ENCODE measurements at regions not wholly inside any gene's neighbourhood (a gene's known extent, or its start where the extent isn't known, plus 50 kb on each side); places are given as distances from the start of the nearest gene placed in this dataset.

DNA sequence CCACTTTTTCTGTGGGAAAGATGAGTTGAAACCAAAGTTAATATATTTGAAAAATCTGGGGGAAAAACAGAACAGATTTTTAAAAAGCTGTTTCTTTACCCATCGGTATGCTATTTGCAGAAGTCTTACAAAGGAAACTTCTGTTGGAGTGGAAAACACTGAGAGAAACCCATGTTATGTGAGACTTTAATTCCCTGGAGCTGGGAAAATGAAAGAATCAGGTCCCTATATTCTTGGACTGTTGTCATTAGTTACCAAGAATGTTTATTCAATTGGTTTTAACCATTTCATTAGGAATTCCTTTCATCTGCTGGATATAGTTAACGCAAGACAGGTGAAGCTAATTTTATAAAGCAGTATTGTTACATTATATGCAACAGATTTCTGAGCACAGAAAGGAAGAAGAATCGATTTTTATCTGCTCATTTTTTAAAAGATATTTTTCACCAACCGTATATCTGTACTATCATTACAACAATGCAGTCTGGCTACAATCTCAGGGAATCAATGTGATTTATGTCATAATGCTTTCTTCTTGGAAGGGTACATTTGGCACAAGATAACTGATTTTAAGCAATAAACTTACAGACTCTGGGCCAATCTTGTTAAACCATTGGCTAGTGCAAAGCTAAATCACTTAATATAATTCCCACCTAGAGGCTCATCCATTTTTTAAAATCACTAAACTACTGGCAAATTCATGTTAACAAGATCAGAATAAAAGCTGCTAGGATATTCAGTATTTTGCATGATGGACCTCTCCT, 170.0 kb downstream of the MOXD1 start:
- Histone ChIP-seq H3K27me3 (ENCODE audit: control insufficient read depth, insufficient read depth, low read length) (no peaks in the 10 kb centered on the region), H3K4me3 (ENCODE audit: low read depth, low read length) (no peak overlapping the region), H3K36me3 (ENCODE audit: control insufficient read depth, insufficient read depth, low read length) (no peaks in the 10 kb centered on the region)
- no peak for DNase-seq (ENCODE audit: low read depth)
- TF ChIP-seq, protein P1, sequence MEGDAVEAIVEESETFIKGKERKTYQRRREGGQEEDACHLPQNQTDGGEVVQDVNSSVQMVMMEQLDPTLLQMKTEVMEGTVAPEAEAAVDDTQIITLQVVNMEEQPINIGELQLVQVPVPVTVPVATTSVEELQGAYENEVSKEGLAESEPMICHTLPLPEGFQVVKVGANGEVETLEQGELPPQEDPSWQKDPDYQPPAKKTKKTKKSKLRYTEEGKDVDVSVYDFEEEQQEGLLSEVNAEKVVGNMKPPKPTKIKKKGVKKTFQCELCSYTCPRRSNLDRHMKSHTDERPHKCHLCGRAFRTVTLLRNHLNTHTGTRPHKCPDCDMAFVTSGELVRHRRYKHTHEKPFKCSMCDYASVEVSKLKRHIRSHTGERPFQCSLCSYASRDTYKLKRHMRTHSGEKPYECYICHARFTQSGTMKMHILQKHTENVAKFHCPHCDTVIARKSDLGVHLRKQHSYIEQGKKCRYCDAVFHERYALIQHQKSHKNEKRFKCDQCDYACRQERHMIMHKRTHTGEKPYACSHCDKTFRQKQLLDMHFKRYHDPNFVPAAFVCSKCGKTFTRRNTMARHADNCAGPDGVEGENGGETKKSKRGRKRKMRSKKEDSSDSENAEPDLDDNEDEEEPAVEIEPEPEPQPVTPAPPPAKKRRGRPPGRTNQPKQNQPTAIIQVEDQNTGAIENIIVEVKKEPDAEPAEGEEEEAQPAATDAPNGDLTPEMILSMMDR (IDR thresholded peaks at IDR 0.05; ENCODE audit: insufficient read depth, low read length, poor library complexity, severe bottlenecking), result no peak

DNA sequence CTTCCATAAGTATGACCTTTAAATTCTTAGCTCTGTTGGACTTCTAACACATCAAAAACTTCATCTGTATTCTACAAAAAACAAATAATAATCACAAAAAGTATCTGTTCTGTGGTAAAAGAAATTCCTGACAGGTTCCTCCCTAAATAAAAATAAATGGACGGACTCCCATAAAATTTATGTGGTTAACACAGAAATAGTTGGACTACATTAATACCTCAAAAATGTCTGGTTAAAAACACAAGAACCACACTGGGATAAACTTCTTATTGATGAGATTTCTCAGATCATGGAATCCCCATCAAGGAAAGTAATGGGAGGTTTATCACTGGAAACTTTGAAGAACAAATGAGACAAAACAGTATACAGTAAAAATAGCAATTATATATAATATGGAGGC, 172.4 kb downstream of the MOXD1 start:
- H3K27me3 ChIP-seq (ENCODE audit: control insufficient read depth, insufficient read depth, low read length), result no peaks in the 10 kb centered on the region
- H3K36me3 ChIP-seq (ENCODE audit: control insufficient read depth, insufficient read depth, low read length), result no peaks in the 10 kb centered on the region
- DNase-seq (ENCODE audit: low read depth), result no peak
- TF ChIP-seq, protein P1 (IDR thresholded peaks at IDR 0.05; ENCODE audit: insufficient read depth, low read length, poor library complexity, severe bottlenecking), result no peak
- no peak overlapping the region for H3K4me3 ChIP-seq (ENCODE audit: low read depth, low read length)

DNA sequence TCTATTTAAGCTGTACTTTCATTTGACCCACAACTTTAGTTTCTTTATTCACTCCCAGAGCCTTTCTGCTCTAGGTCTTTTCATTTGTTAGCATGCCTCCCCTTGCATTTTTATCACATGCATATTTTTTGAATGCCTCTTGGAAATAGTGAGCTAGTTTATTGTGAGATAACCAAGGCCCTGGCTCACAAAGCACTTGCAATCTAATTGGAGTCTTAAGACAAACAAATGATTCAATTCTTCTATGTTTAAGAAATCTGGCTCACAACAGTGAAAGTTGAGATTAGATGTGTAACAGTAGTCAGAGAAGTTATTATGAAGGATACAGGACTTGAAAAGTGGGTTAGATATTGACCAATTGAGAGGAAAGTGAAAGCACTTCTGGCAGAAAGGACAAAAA, 173.4 kb downstream of the MOXD1 start:
- DNase-seq (ENCODE audit: low read depth), result no peak

DNA sequence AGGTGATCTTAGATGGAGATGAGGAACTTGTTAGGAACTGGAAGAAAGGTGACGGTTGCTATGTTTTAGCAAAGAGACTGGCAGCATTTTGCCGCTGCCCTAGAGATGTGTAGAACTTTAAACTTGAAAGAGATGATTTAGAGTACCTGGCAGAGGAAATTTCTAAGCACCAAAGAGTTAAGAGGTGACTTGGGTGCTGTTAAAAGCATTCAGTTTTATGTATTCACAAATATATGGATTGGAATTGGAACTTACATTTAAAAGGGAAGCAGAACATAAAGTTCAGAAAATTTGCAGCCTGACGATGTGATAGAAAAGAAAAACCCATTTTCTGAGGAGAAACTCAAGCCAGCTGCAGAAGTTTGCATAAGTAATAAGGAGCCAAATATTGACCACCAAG, 176.3 kb downstream of the MOXD1 start:
- H3K27me3 ChIP-seq (ENCODE audit: control insufficient read depth, insufficient read depth, low read length), result no peaks in the 10 kb centered on the region
- TF ChIP-seq, protein P1 (IDR thresholded peaks at IDR 0.05; ENCODE audit: insufficient read depth, low read length, poor library complexity, severe bottlenecking), result no peak
- H3K4me3 ChIP-seq (ENCODE audit: low read depth, low read length), result no peak overlapping the region
- no peaks in the 10 kb centered on the region for H3K36me3 ChIP-seq (ENCODE audit: control insufficient read depth, insufficient read depth, low read length)
- no peak for DNase-seq (ENCODE audit: low read depth)

More for the DNA sequence above, 173.4 kb downstream of the MOXD1 start:
- TF ChIP-seq, protein P1 (IDR thresholded peaks at IDR 0.05; ENCODE audit: insufficient read depth, low read length, poor library complexity, severe bottlenecking), result no peak
- H3K4me3 ChIP-seq (ENCODE audit: low read depth, low read length), result no peak overlapping the region
- no peaks in the 10 kb centered on the region for H3K27me3 ChIP-seq (ENCODE audit: control insufficient read depth, insufficient read depth, low read length)
- no peaks in the 10 kb centered on the region for H3K36me3 ChIP-seq (ENCODE audit: control insufficient read depth, insufficient read depth, low read length)

DNA sequence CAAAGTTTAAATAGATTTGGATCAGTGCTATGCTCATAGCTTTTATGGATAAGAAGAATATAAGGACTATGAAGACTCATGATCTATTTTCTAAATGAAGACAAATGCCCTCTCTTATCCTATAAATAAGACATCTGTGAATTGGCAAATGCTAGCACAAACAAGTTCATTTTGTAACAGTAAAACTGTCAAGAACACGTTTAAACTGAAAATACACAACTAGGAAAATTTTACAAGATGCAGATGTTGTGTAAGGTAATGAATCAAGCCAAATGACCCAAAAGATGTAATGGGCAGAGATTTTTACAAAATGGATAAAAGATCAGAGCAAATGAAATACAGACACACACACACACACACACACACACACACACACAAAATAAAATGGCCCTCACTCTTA, 180.5 kb downstream of the MOXD1 start:
- Histone ChIP-seq H3K36me3 (ENCODE audit: control insufficient read depth, insufficient read depth, low read length) (no peaks in the 10 kb centered on the region), H3K4me3 (ENCODE audit: low read depth, low read length) (no peak overlapping the region), H3K27me3 (ENCODE audit: control insufficient read depth, insufficient read depth, low read length) (no peaks in the 10 kb centered on the region)
- no peak for DNase-seq (ENCODE audit: low read depth)
- TF ChIP-seq, protein P1 (IDR thresholded peaks at IDR 0.05; ENCODE audit: insufficient read depth, low read length, poor library complexity, severe bottlenecking), result no peak

DNA sequence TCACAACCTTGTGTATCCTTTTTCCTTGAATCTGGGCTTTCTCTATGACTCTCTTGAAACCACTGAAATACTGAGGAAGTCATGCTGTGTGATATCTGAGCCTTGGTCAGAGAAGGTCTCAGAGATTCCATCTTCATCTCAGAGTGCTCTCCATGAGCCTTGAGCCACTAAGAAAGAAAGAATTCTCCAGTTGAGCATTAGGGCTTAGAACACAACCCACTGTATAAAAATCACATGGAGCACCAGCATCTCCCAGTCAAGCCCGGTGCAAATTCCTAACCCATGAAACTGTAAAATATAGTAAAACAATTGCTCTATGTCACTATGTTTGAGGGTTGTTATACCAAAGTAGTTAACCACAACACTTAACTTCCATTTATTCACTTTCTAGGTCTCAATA, 181.4 kb downstream of the MOXD1 start:
- H3K36me3 ChIP-seq (ENCODE audit: control insufficient read depth, insufficient read depth, low read length), result no peaks in the 10 kb centered on the region
- TF ChIP-seq, protein P1 (IDR thresholded peaks at IDR 0.05; ENCODE audit: insufficient read depth, low read length, poor library complexity, severe bottlenecking), result no peak
- no peak overlapping the region for H3K4me3 ChIP-seq (ENCODE audit: low read depth, low read length)
- no peaks in the 10 kb centered on the region for H3K27me3 ChIP-seq (ENCODE audit: control insufficient read depth, insufficient read depth, low read length)
- DNase-seq (ENCODE audit: low read depth), result no peak

All from kidney epithelial cell (primary cell).